CD1c-positive myeloid dendritic cell (primary cell): ENCODE measurements at regions not wholly inside any gene's neighbourhood (a gene's known extent, or its start where the extent isn't known, plus 50 kb on each side); places are given as distances from the start of the nearest gene placed in this dataset.

Experiments
- DNase-seq: peaks from one replicate; pipeline ENCODE4 v3.0.0-alpha.2; 2016; ENCODE audit errors: extremely low spot score

- no peak for DNase-seq
Measured at GRCh38 chr5:135723491-135723890, 111.0 kb upstream of the SLC25A48 start.

GRCh38 chr5:135721548-135722090 is 112.8 kb upstream of the SLC25A48 start:
- no peak for DNase-seq

- DNase-seq, result no peak
Measured at GRCh38 chr5:135720191-135720590, 114.3 kb upstream of the SLC25A48 start.

GRCh38 chr5:135719428-135720063 is 114.9 kb upstream of the SLC25A48 start:
- DNase-seq, result no peak

GRCh38 chr5:135718651-135719050 is 115.8 kb upstream of the SLC25A48 start:
- DNase-seq, result no peak

GRCh38 chr5:135718151-135718550 is 116.3 kb upstream of the SLC25A48 start:
- DNase-seq, result no peak

GRCh38 chr5:135715267-135716055 is 119.0 kb upstream of the SLC25A48 start:
- DNase-seq, result no peak

GRCh38 chr5:135714126-135714894 is 120.2 kb upstream of the SLC25A48 start:
- no peak for DNase-seq

GRCh38 chr5:135713161-135713915 is 121.1 kb upstream of the SLC25A48 start:
- no peak for DNase-seq

- DNase-seq, result no peak
Measured at GRCh38 chr5:135711911-135712310, 122.6 kb upstream of the SLC25A48 start.

- no peak for DNase-seq
Measured at GRCh38 chr5:135710045-135710675, 124.3 kb upstream of the SLC25A48 start.

- DNase-seq, result no peak
Measured at GRCh38 chr5:135709208-135709575, 125.3 kb upstream of the SLC25A48 start.

GRCh38 chr5:135708481-135709207 is 125.8 kb upstream of the SLC25A48 start:
- no peak for DNase-seq

- no peak for DNase-seq
Measured at GRCh38 chr5:135707302-135707701, 127.2 kb upstream of the SLC25A48 start.

- no peak for DNase-seq
Measured at GRCh38 chr5:135706893-135707292, 127.6 kb upstream of the SLC25A48 start.

GRCh38 chr5:135706474-135706873 is 127.7 kb upstream of the CXCL14 start:
- DNase-seq, result no peak

GRCh38 chr5:135705941-135706466 is 127.2 kb upstream of the CXCL14 start:
- no peak for DNase-seq

GRCh38 chr5:135705141-135705631 is 126.4 kb upstream of the CXCL14 start:
- no peak for DNase-seq

GRCh38 chr5:135704616-135705015 is 125.8 kb upstream of the CXCL14 start:
- no peak for DNase-seq

- DNase-seq, result no peak
Measured at GRCh38 chr5:135703016-135703550, 124.3 kb upstream of the CXCL14 start.
